ENCODE measurements at regions not wholly inside any gene's neighbourhood (a gene's known extent, or its start where the extent isn't known, plus 50 kb on each side); places are given as distances from the start of the nearest gene placed in this dataset.
"Not testable (repeated sequence)": the region's sequence is repeated elsewhere in the genome, so short reads cannot be mapped to it uniquely, and the experiment has no call there.

DNA sequence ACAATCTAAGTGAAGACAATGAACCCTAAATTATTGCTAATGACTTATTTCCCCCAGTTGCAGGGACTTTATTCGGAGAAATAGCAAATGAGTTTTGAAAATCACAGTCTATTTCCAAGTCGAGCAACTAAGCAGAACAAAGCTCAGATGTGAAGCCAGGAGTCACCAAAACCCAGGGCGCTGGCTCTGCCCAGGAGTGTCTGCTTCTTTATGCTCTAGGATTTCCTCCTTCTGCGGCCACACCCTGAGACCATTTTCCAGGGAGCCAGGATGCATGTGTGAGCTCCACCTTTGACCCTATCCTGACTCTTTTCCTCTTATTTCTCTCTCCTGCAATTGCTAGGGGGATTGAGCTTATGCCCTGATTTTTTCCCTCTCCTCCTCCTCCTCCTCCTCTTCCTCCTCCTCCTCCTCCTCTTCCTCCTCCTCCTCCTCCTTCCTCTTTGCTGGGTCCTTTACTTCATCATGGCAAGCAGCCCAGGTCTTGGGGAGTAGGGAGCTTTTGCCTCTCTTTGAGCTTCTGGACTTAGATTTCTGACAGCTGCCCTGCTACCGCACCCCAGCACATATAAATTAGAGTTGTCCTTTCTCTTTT lies 234.4 kb downstream of the ARL4A start:
- no peak overlapping the region for H3K27ac ChIP-seq (ENCODE audit: insufficient read depth, low read depth, low read length, poor library complexity, severe bottlenecking)
- H3K9me3 ChIP-seq (ENCODE audit: control insufficient read depth, low read length), result no peaks in the 10 kb centered on the region
- H3K4me3 ChIP-seq (ENCODE audit: insufficient read depth, low read depth, low read length), result no peak overlapping the region
- H3K36me3 ChIP-seq (ENCODE audit: control insufficient read depth, insufficient read depth, low read length), result no peaks in the 10 kb centered on the region
- H3K4me1 ChIP-seq (ENCODE audit: control insufficient read depth, insufficient read depth, low read length), result no peaks in the 10 kb centered on the region
- H3K27me3 ChIP-seq (ENCODE audit: control insufficient read depth, insufficient read depth, low read length, poor library complexity, severe bottlenecking), result no peaks in the 10 kb centered on the region
- 71 to 73% methylated on average over 4 to 5 of the region's 5 CpGs for WGBS, 2 experiments

DNA sequence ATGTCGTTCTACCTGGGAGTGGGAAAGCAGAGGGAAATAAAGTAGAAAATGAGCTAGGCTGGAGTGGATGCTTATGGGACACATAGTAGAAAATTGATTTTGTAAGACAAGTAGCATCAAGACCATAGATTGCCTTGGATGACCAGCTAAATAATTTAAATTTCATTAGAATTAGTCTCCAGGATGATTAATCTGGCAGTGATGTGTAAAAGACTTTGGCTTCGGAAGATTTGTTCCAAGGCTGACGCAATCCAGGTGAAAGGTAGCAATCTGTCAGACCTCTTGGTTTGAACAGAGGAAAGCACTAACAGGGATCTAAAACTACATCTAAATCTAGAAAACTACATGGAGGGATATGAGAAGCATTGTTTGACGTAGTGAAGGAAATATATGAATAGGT lies 236.5 kb downstream of the ARL4A start:
- 94 to 96% methylated on average over 4 of the region's 4 CpGs for WGBS, 2 experiments
- Histone ChIP-seq H3K4me3 (ENCODE audit: insufficient read depth, low read depth, low read length) (no peak overlapping the region), H3K36me3 (ENCODE audit: control insufficient read depth, insufficient read depth, low read length) (no peaks in the 10 kb centered on the region), H3K27ac (ENCODE audit: insufficient read depth, low read depth, low read length, poor library complexity, severe bottlenecking) (no peak overlapping the region), H3K27me3 (ENCODE audit: control insufficient read depth, insufficient read depth, low read length, poor library complexity, severe bottlenecking) (no peaks in the 10 kb centered on the region), H3K4me1 (ENCODE audit: control insufficient read depth, insufficient read depth, low read length) (no peaks in the 10 kb centered on the region), H3K9me3 (ENCODE audit: control insufficient read depth, low read length) (no peaks in the 10 kb centered on the region)

DNA sequence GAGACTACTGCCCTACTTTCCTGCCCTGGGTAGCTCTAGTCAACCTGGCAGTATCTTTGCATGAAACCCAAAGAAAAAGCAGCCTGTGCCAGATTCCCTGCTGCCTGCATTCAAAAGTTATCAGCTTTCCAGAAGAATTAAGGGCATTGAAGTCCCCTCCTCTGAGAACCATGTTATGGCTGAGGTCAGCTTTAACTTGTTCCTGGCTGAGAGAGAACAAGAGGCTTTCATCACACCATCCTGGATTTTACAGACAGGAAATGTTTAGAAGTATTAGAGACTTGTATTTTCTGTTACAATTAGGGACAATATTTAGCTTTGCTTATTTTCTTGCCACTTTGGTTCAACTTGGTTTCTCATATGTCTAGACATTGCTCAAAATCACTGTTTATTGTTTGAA lies 238.8 kb downstream of the ARL4A start:
- no peaks in the 10 kb centered on the region for H3K9me3 ChIP-seq (ENCODE audit: control insufficient read depth, low read length)
- no peaks in the 10 kb centered on the region for H3K36me3 ChIP-seq (ENCODE audit: control insufficient read depth, insufficient read depth, low read length)
- H3K4me1 ChIP-seq (ENCODE audit: control insufficient read depth, insufficient read depth, low read length), result no peaks in the 10 kb centered on the region
- no peak overlapping the region for H3K4me3 ChIP-seq (ENCODE audit: insufficient read depth, low read depth, low read length)
- H3K27me3 ChIP-seq (ENCODE audit: control insufficient read depth, insufficient read depth, low read length, poor library complexity, severe bottlenecking), result no peaks in the 10 kb centered on the region
- H3K27ac ChIP-seq (ENCODE audit: insufficient read depth, low read depth, low read length, poor library complexity, severe bottlenecking), result no peak overlapping the region

DNA sequence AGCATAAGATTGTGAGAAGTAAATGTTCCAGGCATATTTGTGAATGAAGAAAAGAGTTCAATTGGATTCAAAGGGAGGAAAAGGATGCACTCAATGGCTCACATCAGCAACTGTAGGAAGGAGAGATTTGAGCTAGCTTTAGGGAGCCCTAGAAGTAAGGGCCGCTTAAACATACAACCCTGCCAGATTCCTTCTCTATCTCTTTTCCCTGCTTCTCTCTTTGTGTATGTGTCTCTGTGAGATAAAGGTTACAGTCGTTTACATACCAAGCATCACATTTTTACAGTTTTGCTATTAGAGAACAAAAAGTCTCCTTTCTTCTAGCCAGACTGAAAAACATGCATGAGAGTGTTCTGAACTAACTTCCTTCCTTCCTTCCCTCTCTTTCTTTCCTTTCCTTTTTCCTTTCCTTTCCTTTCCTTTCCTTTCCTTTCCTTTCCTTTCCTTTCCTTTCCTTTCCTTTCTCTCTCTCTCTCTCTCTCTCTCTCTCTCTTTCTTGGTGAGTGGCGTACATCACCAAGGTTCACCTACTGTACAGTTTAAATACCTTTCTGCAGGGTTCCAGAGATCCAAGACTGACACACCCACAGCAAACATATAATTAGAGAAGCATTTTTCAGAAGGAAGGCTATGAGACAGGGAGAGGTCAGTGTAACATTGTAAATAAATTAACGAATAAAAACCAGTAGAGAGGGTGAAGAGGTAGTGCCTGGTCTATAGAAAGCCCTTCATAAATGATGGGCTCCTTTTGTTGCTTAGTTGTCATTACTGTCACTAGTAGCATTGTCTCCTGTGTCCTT lies 240.4 kb downstream of the ARL4A start:
- WGBS, 2 experiments, result 92 to 94% methylated on average over 3 of the region's 4 CpGs
- Histone ChIP-seq H3K9me3 (ENCODE audit: control insufficient read depth, low read length) (no peaks in the 10 kb centered on the region), H3K27ac (ENCODE audit: insufficient read depth, low read depth, low read length, poor library complexity, severe bottlenecking) (no peak overlapping the region), H3K27me3 (ENCODE audit: control insufficient read depth, insufficient read depth, low read length, poor library complexity, severe bottlenecking) (no peaks in the 10 kb centered on the region), H3K4me3 (ENCODE audit: insufficient read depth, low read depth, low read length) (no peak overlapping the region), H3K4me1 (ENCODE audit: control insufficient read depth, insufficient read depth, low read length) (no peaks in the 10 kb centered on the region), H3K36me3 (ENCODE audit: control insufficient read depth, insufficient read depth, low read length) (no peaks in the 10 kb centered on the region)

DNA sequence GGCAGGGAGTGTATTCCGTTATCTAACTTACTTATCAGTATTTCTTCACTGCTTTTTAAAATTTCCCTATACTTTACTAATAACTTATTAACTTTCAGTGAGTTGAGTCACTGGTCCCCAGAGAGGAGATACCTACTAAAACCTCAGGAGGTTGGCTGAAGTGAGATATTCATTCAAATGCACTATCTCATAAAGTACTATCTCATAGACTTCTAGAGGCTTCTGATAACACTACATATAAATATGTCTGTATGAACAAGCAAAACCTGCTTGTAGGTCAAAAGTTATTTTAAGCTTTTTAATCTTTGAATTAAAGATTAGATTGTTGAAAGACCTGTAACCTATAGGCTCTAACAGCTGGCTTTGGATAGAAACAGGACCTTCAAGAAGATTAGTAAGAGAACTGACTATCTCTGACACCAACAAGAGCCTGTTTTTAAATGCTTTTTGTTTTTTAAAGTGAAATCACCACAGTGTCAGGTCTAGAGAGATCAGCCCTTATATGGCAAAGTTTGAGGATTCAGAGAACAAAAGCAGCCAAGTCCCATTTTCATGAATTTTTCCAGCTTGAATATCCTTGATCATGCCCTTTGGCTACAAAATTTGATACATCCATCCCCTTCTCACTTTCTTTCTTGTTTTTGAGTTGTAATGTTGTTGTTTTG lies 242.2 kb downstream of the ARL4A start:
- Histone ChIP-seq H3K4me3 (ENCODE audit: insufficient read depth, low read depth, low read length) (no peak overlapping the region), H3K9me3 (ENCODE audit: control insufficient read depth, low read length) (no peaks in the 10 kb centered on the region), H3K36me3 (ENCODE audit: control insufficient read depth, insufficient read depth, low read length) (no peaks in the 10 kb centered on the region), H3K4me1 (ENCODE audit: control insufficient read depth, insufficient read depth, low read length) (no peaks in the 10 kb centered on the region), H3K27ac (ENCODE audit: insufficient read depth, low read depth, low read length, poor library complexity, severe bottlenecking) (no peak overlapping the region), H3K27me3 (ENCODE audit: control insufficient read depth, insufficient read depth, low read length, poor library complexity, severe bottlenecking) (no peaks in the 10 kb centered on the region)
- WGBS, 2 experiments, result 100% methylated on average over 1 of the region's 1 CpG; no CpG with 5 or more reads in 1 of the 2 experiments

DNA sequence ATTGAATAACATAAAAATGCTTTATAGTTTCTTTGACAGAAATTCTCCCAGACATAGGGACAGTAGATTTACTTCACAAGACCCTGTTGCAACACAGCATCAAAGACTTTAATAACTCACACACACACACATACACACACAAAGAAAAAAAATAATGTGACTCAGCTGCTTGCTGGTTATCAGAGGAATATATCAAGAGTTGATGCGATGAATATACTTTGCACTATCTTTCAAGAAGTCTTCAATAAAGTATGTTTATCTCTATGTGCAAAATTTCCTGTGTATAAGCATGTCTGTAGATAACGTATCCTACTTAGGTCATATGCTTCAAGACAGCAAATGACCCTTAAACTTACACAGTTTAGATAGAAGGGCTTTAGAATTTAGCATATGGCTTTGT lies 243.1 kb downstream of the ARL4A start:
- WGBS, 2 experiments, result 93 to 100% methylated on average over 1 to 2 of the region's 2 CpGs
- Histone ChIP-seq H3K4me3 (ENCODE audit: insufficient read depth, low read depth, low read length) (no peak overlapping the region), H3K27me3 (ENCODE audit: control insufficient read depth, insufficient read depth, low read length, poor library complexity, severe bottlenecking) (no peaks in the 10 kb centered on the region), H3K27ac (ENCODE audit: insufficient read depth, low read depth, low read length, poor library complexity, severe bottlenecking) (no peak overlapping the region), H3K36me3 (ENCODE audit: control insufficient read depth, insufficient read depth, low read length) (no peaks in the 10 kb centered on the region), H3K4me1 (ENCODE audit: control insufficient read depth, insufficient read depth, low read length) (no peaks in the 10 kb centered on the region), H3K9me3 (ENCODE audit: control insufficient read depth, low read length) (no peaks in the 10 kb centered on the region)

DNA sequence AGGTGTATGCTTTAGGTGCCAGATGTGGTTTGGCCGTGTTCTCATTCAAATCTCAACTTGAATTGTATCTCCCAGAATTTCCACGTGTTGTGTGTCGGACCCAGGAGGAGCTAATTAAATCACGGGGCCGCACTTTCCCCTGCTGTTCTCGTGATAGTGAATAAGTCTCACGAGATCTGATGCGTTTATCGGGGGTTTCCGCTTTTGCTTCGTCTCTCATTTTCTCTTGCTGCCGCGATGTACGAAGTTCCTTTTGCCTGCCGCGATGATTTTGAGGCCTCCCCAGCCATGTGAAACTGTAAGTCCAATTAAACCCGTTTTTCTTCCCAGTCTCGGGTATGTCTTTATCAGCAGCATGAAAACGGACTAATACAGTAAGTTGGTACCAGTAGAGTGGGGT lies 244.0 kb downstream of the ARL4A start:
- not testable (repeated sequence) for H3K27ac ChIP-seq (ENCODE audit: insufficient read depth, low read depth, low read length, poor library complexity, severe bottlenecking); H3K4me3 ChIP-seq (ENCODE audit: insufficient read depth, low read depth, low read length); H3K27me3 ChIP-seq (ENCODE audit: control insufficient read depth, insufficient read depth, low read length, poor library complexity, severe bottlenecking); H3K9me3 ChIP-seq (ENCODE audit: control insufficient read depth, low read length); H3K36me3 ChIP-seq (ENCODE audit: control insufficient read depth, insufficient read depth, low read length); H3K4me1 ChIP-seq (ENCODE audit: control insufficient read depth, insufficient read depth, low read length)
- WGBS, 2 experiments, result 94 to 95% methylated on average over 19 of the region's 19 CpGs

DNA sequence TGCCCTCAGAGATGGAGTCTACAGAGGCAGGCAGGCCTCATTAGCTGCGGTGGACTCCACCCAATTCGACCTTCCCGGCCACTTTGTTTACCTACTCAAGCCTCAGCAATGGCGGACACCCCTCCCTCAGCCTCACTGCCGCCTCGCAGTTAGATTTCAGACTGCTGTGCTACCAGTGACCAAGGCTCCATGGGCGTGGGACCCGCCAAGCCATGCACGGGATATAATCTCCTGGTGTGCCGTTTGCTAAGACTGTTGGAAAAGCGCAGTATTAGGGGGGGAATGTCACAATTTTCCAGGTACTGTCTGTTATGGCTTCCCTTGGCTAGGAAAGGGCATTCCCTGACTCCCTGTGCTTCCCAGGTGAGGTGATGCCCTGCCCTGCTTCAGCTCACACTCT lies 252.3 kb downstream of the ARL4A start:
- H3K9me3 ChIP-seq (ENCODE audit: control insufficient read depth, low read length), result no peaks in the 10 kb centered on the region
- no peaks in the 10 kb centered on the region for H3K36me3 ChIP-seq (ENCODE audit: control insufficient read depth, insufficient read depth, low read length)
- WGBS, 2 experiments, result 94 to 96% methylated on average over 11 of the region's 11 CpGs
- no peaks in the 10 kb centered on the region for H3K27me3 ChIP-seq (ENCODE audit: control insufficient read depth, insufficient read depth, low read length, poor library complexity, severe bottlenecking)
- no peak overlapping the region for H3K27ac ChIP-seq (ENCODE audit: insufficient read depth, low read depth, low read length, poor library complexity, severe bottlenecking)
- H3K4me3 ChIP-seq (ENCODE audit: insufficient read depth, low read depth, low read length), result no peak overlapping the region
- no peaks in the 10 kb centered on the region for H3K4me1 ChIP-seq (ENCODE audit: control insufficient read depth, insufficient read depth, low read length)

DNA sequence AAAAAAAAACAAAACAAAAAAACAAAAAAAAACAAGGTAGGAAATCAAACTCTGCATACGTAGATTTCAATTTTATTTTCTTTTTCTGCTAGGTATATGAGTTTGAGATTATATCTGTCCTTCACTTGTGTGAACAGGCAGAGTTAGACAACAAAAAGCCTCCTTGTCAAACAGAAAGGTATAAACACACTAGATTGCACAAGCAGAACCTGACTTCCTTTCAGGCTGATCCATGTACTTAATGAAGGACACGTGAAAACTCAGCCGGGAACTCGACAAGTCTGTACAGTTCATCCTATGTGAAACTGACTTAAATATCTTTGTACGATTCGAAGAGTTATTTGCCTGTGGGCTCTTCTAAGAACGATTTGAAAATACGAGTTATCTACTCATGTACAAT lies 254.1 kb downstream of the ARL4A start:
- no peak overlapping the region for H3K27ac ChIP-seq (ENCODE audit: insufficient read depth, low read depth, low read length, poor library complexity, severe bottlenecking)
- H3K27me3 ChIP-seq (ENCODE audit: control insufficient read depth, insufficient read depth, low read length, poor library complexity, severe bottlenecking), result no peaks in the 10 kb centered on the region
- no peaks in the 10 kb centered on the region for H3K9me3 ChIP-seq (ENCODE audit: control insufficient read depth, low read length)
- 96 to 97% methylated on average over 7 to 8 of the region's 8 CpGs for WGBS, 2 experiments
- no peak overlapping the region for H3K4me3 ChIP-seq (ENCODE audit: insufficient read depth, low read depth, low read length)
- H3K36me3 ChIP-seq (ENCODE audit: control insufficient read depth, insufficient read depth, low read length), result no peaks in the 10 kb centered on the region
- no peaks in the 10 kb centered on the region for H3K4me1 ChIP-seq (ENCODE audit: control insufficient read depth, insufficient read depth, low read length)

DNA sequence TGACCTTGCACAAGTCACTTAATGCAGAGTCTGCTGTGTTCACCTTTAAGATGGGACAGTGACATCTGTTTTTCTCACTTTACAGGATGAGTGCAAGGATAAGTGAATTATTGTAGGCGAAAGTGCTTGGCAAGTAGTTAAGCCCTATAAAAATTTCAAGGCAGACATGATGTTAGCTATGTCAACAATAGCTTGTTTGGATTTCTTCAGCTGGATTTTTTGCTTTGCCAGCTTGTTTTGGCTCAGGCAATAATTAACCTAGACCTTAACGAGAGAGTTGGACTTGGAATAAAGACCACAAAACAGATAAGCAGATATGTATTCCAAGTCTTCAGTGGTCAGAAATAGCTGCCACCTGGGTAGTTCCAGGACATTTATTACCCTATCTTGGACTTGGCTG lies 255.2 kb downstream of the ARL4A start:
- Histone ChIP-seq H3K9me3 (ENCODE audit: control insufficient read depth, low read length) (no peaks in the 10 kb centered on the region), H3K27me3 (ENCODE audit: control insufficient read depth, insufficient read depth, low read length, poor library complexity, severe bottlenecking) (no peaks in the 10 kb centered on the region), H3K4me3 (ENCODE audit: insufficient read depth, low read depth, low read length) (no peak overlapping the region), H3K27ac (ENCODE audit: insufficient read depth, low read depth, low read length, poor library complexity, severe bottlenecking) (no peak overlapping the region), H3K36me3 (ENCODE audit: control insufficient read depth, insufficient read depth, low read length) (no peaks in the 10 kb centered on the region), H3K4me1 (ENCODE audit: control insufficient read depth, insufficient read depth, low read length) (no peaks in the 10 kb centered on the region)
- 94 to 100% methylated on average over 2 of the region's 2 CpGs for WGBS, 2 experiments
